Progenitor cell of endocrine pancreas (in vitro differentiated cells): ENCODE measurements at regions not wholly inside any gene's neighbourhood (a gene's known extent, or its start where the extent isn't known, plus 50 kb on each side); places are given as distances from the start of the nearest gene placed in this dataset.

Experiments used
- DNase-seq: peaks from one replicate; pipeline ENCODE4 v3.0.0; 2021; ENCODE audit warnings: low spot score; ENCODE audit not compliant: unreplicated experiment
- H3K27ac Mint-ChIP-seq: 2 replicates; pipeline ENCODE4 v1.8.0; 2021; ENCODE audit warnings: mild to moderate bottlenecking, moderate library complexity, mixed read lengths
- H3K27me3 Mint-ChIP-seq: 2 replicates; pipeline ENCODE4 v1.8.0; 2021; ENCODE audit warnings: mixed read lengths
- H3K36me3 Mint-ChIP-seq: 2 replicates; pipeline ENCODE4 v1.8.0; 2022; ENCODE audit warnings: mixed read lengths; ENCODE audit not compliant: insufficient read depth
- H3K4me1 Mint-ChIP-seq: 2 replicates; pipeline ENCODE4 v1.8.0; 2021; ENCODE audit warnings: low read depth, mixed read lengths
- H3K4me3 Mint-ChIP-seq: 2 replicates; pipeline ENCODE4 v1.8.0; 2021; ENCODE audit warnings: low read depth, mild to moderate bottlenecking, moderate library complexity, mixed read lengths
- H3K9me3 Mint-ChIP-seq: 2 replicates; pipeline ENCODE4 v1.8.0; 2021; ENCODE audit warnings: low read depth, mixed read lengths
- TF ChIP-seq, protein P1 (sequence below): fragments of 200-600 bp; sonication (generic); IDR thresholded peaks from one replicate; pipeline ENCODE4 v1.5.0; 2021; ENCODE audit warnings: antibody characterized with exemption, mild to moderate bottlenecking; ENCODE audit not compliant: unreplicated experiment

DNA sequence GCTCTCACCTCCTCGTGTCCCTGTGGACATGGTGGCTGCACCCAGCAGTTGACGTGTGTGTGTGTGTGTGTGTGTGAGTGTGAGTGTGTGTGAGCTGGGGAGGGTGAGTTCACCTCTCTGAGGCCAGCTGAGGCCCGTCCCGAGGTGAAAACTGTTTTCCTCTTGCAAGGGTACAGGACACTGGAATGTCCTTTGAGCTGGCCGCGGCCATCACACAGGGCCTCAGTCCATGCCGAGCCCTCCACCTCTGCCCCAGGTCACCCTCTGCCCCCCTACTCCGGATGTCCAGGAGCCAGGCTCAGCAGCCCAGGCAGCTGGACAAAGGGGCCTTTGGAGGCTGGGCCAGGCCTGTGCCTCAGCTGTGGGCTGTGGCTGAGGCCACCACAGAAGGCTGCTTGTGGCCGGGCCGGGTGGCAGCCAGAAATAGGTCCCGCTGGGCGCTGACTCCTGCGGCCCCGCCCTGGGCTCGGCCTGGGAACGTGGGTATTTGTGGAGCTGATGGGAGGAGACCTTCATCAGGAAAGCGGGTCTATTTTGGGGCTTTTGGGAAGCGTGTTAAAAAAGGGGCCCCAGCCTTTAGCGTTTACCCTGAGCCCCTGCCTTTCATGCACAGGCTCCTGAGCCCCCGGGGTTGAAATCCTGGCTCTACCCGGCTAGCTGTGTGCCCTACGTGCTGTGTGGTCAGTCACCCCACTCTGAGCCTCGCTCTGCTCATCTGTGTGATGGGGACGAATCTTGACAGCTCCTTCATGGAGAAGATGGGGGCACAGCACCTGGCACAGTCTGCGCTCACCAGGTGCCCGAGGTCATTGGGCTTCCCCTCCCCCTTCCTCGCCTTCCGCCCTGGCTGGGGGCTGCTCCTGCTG lies 75.1 kb upstream of the IER5L start:
- Mint-ChIP-seq H3K4me3 (no peak overlapping the region), H3K27me3 (peaks cover 44% of the 10 kb centered on the region), H3K36me3 (no peaks in the 10 kb centered on the region), H3K4me1 (no peaks in the 10 kb centered on the region), H3K9me3 (peaks cover 4% of the 10 kb centered on the region), H3K27ac (no peak overlapping the region)
- TF ChIP-seq, protein P1, sequence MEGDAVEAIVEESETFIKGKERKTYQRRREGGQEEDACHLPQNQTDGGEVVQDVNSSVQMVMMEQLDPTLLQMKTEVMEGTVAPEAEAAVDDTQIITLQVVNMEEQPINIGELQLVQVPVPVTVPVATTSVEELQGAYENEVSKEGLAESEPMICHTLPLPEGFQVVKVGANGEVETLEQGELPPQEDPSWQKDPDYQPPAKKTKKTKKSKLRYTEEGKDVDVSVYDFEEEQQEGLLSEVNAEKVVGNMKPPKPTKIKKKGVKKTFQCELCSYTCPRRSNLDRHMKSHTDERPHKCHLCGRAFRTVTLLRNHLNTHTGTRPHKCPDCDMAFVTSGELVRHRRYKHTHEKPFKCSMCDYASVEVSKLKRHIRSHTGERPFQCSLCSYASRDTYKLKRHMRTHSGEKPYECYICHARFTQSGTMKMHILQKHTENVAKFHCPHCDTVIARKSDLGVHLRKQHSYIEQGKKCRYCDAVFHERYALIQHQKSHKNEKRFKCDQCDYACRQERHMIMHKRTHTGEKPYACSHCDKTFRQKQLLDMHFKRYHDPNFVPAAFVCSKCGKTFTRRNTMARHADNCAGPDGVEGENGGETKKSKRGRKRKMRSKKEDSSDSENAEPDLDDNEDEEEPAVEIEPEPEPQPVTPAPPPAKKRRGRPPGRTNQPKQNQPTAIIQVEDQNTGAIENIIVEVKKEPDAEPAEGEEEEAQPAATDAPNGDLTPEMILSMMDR = no peak
- DNase-seq = no peak

DNA sequence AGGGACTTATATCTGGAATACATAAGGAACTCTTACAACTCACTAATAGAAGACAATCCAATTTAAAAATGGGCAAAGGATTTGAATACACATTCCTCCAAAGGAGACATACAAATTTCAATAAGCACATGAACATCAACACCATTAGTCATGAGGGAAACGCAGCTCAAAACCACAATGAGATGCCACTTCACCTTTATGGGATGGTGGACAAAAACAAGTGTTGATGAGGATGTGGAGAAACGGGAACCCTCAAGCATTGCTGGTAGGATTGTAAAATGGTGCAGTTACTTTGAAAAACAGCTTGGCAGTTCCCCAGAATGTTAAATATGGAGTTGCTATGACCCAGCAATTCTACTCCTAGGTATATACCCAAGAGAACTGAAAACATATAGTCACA lies 72.7 kb upstream of the IER5L start:
- TF ChIP-seq, protein P1 = no peak
- no peaks in the 10 kb centered on the region for H3K36me3 Mint-ChIP-seq
- peaks cover 20% of the 10 kb centered on the region for H3K27me3 Mint-ChIP-seq
- no peaks in the 10 kb centered on the region for H3K4me1 Mint-ChIP-seq
- DNase-seq = no peak
- H3K4me3 Mint-ChIP-seq = no peak overlapping the region
- H3K27ac Mint-ChIP-seq = no peak overlapping the region
- peaks cover 4% of the 10 kb centered on the region for H3K9me3 Mint-ChIP-seq

DNA sequence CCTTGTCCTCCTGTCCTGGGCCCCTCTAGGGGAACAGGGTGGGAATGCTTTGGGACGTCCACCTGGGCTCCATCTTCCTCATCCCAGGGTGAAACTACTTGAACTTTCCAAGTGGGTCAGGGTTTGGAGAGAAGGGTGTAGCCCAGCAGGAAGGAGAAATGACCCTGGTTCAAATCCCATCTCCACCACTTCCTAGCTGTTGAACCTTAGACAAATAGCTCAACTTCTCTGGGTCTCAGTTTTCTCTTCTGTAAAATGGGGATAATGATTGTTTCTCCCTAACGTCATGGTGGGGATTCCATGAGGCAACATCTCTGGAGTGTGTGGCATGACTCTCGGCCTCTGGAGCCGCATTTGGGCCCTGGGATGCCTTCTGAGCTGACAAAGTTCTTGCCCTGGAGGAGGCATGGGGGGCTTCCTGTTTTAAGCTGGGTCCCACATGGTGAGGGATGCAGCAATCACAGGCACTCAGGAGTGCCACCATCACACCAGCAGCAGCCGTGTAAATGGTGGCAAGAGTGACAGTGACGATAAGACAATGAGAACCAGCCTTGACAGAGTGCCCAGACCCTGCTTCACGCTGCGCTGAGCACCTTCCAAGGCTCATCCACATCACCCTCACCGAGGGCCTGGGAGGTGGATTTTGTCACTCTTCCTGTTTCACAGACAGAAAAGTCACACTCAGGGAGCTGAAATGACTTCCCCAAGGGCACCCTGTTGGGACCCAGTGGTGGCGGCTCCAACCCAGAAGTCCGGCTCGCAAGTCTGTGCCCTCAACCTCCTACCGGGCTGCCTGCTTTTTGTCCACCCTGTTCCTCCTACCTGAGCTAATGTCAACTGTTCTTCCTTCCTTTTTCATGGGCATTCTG lies 69.5 kb upstream of the IER5L start:
- no peak for DNase-seq
- H3K36me3 Mint-ChIP-seq = no peaks in the 10 kb centered on the region
- H3K4me1 Mint-ChIP-seq = no peaks in the 10 kb centered on the region
- TF ChIP-seq, protein P1 = no peak
- H3K27ac Mint-ChIP-seq = no peak overlapping the region
- H3K27me3 Mint-ChIP-seq = peaks cover 14% of the 10 kb centered on the region
- H3K4me3 Mint-ChIP-seq = no peak overlapping the region
- H3K9me3 Mint-ChIP-seq = peaks cover 4% of the 10 kb centered on the region

DNA sequence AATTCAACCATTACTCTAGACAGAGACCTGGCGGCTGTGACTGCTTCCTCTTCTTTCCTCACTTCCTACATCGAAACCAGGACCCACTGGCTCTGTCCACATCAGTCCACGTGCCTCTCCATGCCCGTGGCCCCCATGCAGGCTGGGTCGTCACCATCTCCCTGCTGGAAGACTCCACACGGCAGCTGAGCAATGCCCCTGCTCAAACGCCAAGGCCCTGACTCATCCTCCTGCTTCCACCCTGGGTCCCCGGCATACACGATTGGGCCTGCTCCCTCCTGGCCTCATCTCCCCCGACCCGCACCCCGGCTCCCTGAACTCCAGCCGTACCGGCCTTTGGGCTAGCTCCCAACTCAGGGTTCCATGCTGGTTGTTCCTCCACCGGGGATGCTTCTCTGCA lies 67.2 kb upstream of the IER5L start:
- peaks cover 4% of the 10 kb centered on the region for H3K9me3 Mint-ChIP-seq
- H3K4me1 Mint-ChIP-seq = no peaks in the 10 kb centered on the region
- TF ChIP-seq, protein P1 = no peak
- DNase-seq = no peak
- H3K27me3 Mint-ChIP-seq = peaks cover 15% of the 10 kb centered on the region
- H3K27ac Mint-ChIP-seq = no peak overlapping the region
- H3K36me3 Mint-ChIP-seq = no peaks in the 10 kb centered on the region
- H3K4me3 Mint-ChIP-seq = no peak overlapping the region

DNA sequence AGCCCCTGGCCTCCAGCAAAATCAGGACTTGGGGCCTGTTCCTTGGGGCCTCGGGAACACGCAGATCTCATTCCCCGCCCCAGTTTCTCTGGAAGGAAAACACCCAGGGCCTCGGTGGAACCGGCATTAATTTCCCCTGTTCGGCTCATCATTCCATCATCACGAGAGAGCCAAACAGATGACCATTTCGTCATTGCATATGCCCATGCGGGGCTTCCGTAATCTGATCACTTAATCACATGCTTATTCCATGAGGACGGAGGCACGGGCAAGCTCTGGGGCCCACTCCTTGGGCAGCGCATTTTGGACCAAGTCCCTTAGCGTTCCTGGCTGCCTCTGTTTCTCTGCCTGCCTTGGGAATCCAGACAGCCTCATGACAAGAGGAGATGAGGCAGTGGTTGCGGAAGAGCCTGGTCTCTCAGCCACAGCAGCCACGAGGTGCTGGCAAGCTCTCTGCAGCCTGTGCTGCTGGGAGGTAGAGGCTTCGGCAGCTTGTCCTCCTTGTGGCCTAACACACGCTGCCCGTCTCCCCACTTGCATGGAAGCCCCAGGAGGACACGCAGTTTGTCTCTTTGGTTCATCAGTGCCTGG lies 65.0 kb upstream of the IER5L start:
- Mint-ChIP-seq H3K27me3 (peaks cover 14% of the 10 kb centered on the region), H3K4me1 (no peaks in the 10 kb centered on the region), H3K27ac (no peak overlapping the region), H3K9me3 (no peaks in the 10 kb centered on the region), H3K4me3 (no peak overlapping the region), H3K36me3 (no peaks in the 10 kb centered on the region)
- no peak for DNase-seq
- TF ChIP-seq, protein P1 = no peak
